Central memory CD8-positive, alpha-beta T cell (primary cell): ENCODE measurements at regions not wholly inside any gene's neighbourhood (a gene's known extent, or its start where the extent isn't known, plus 50 kb on each side); places are given as distances from the start of the nearest gene placed in this dataset.
"Not testable (repeated sequence)": the region's sequence is repeated elsewhere in the genome, so short reads cannot be mapped to it uniquely, and the experiment has no call there.

Source experiments
- ATAC-seq: fragments of 150-1000 bp; cut with Tn5 transposase; replicated peaks from 2 replicates; pipeline ENCODE4 v1.10.0; 2022; ENCODE audit warnings: mild to moderate bottlenecking, moderate FRiP score, moderate number of reproducible peaks; ENCODE audit not compliant: poor library complexity, severe bottlenecking; ENCODE audit errors: extremely low read depth
- DNase-seq, 2 donors: peaks; one replicate each; pipeline ENCODE4 v3.0.0; 2021; ENCODE audit warnings: low spot score in 2 of 2
- H3K27ac Mint-ChIP-seq: one replicate; pipeline ENCODE4 v1.8.0; 2022; ENCODE audit warnings: low read depth, mild to moderate bottlenecking, moderate library complexity, mixed read lengths
- H3K27me3 Mint-ChIP-seq: one replicate; pipeline ENCODE4 v1.8.0; 2022; ENCODE audit warnings: mixed read lengths
- H3K36me3 Mint-ChIP-seq: one replicate; pipeline ENCODE4 v1.8.0; 2022; ENCODE audit warnings: mild to moderate bottlenecking, moderate library complexity, mixed read lengths; ENCODE audit not compliant: insufficient read depth
- H3K4me1 Mint-ChIP-seq: one replicate; pipeline ENCODE4 v1.8.0; 2022; ENCODE audit warnings: mixed read lengths
- H3K4me3 Mint-ChIP-seq: one replicate; pipeline ENCODE4 v1.8.0; 2022; ENCODE audit warnings: mild to moderate bottlenecking, moderate library complexity, mixed read lengths
- H3K9me3 Mint-ChIP-seq: one replicate; pipeline ENCODE4 v1.8.0; 2022; ENCODE audit warnings: mixed read lengths

DNA sequence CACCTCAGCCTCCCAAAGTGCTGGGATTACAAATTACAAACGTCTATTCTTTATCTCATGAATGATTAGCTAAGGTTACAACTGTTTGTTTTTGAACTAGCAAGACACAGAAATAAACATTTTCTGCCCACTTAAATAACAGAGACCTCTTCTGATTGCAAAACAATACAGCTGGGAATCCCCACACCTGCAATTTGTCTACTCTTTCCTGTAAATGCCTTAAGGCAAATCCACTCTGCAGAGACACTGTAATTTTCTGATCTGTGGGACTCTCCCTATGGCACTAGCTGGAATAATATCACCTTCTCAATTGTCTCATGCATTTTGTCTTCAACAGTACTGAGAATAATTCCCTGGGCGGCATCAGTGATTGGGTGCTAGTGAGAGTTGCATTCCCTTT, 149.3 kb upstream of the FAM3C start:
- H3K27ac Mint-ChIP-seq, result peak overlapping the region; percentile 16
- H3K4me3 Mint-ChIP-seq, result no peak overlapping the region
- H3K4me1 Mint-ChIP-seq, result peaks cover 13% of the 10 kb centered on the region
- H3K9me3 Mint-ChIP-seq, result no peaks in the 10 kb centered on the region
- no peaks in the 10 kb centered on the region for H3K36me3 Mint-ChIP-seq
- no peak for ATAC-seq
- H3K27me3 Mint-ChIP-seq, result no peaks in the 10 kb centered on the region
- DNase-seq, result no peak

DNA sequence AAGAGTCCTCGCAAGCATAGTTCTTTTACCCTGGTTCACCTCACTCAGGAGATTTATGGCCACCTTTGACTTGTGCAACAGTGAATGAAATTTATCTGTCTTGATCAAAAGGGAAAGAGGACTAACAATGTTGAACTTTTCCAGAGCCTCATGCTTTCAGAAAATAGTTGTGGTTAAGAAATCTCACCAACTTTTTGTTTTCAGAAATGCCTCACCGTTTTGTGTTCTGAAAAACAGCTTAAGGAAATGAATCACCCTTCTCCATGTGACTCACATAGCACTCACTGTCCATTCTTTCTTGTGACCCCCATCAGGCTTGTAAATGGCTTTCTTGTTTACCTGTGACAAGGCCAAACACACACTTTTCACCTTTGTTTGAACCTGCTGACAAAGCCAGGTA, 148.6 kb upstream of the FAM3C start:
- no peaks in the 10 kb centered on the region for H3K9me3 Mint-ChIP-seq
- no peak overlapping the region for H3K4me3 Mint-ChIP-seq
- H3K27me3 Mint-ChIP-seq, result no peaks in the 10 kb centered on the region
- no peak for ATAC-seq
- H3K36me3 Mint-ChIP-seq, result no peaks in the 10 kb centered on the region
- no peak overlapping the region for H3K27ac Mint-ChIP-seq
- peaks cover 13% of the 10 kb centered on the region for H3K4me1 Mint-ChIP-seq
- DNase-seq, result no peak

DNA sequence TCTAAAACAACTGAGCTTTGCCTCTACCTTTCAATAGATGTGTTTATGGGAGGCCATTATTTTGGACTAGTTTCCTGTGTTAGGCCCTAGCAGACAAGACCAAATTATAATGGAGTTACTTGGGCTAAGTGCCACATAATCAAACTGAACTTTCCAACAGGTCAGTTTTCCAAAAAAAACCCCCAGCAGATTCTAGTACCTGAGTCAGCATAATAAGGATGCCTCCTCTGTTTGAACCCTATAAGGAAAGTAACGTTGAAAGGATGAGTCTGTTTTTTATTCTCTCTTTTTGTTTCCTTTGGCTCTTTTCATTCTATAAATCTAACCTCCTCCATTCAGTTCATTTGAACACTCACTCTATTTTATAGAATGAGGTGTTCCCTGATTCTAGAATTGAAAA, 148.1 kb upstream of the FAM3C start:
- Mint-ChIP-seq H3K4me1 (peaks cover 13% of the 10 kb centered on the region), H3K36me3 (no peaks in the 10 kb centered on the region), H3K27ac (no peak overlapping the region), H3K27me3 (no peaks in the 10 kb centered on the region), H3K4me3 (no peak overlapping the region), H3K9me3 (no peaks in the 10 kb centered on the region)
- no peak for DNase-seq
- no peak for ATAC-seq

DNA sequence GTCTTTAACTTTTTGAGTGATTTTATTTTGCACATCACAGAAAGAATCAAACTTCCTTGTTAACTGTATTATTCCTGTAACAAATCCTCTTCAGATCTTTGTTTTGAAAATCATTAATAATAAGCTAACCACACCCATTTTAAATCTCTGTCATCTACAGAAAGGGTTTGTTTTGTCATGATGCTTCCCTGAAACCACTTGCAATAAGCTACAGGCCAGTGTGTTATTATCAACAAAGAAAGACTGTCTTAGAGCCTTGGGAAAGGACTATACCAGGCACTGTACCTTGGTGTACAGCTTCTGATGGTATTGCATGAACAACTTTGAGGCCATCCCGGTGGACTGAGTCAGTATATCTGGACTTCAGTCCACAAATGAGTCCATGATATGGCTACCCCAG, 145.3 kb upstream of the FAM3C start:
- no peak overlapping the region for H3K4me3 Mint-ChIP-seq
- H3K27ac Mint-ChIP-seq, result no peak overlapping the region
- H3K4me1 Mint-ChIP-seq, result peaks cover 13% of the 10 kb centered on the region
- no peak for ATAC-seq
- no peaks in the 10 kb centered on the region for H3K27me3 Mint-ChIP-seq
- no peak for DNase-seq
- no peaks in the 10 kb centered on the region for H3K36me3 Mint-ChIP-seq
- H3K9me3 Mint-ChIP-seq, result no peaks in the 10 kb centered on the region

DNA sequence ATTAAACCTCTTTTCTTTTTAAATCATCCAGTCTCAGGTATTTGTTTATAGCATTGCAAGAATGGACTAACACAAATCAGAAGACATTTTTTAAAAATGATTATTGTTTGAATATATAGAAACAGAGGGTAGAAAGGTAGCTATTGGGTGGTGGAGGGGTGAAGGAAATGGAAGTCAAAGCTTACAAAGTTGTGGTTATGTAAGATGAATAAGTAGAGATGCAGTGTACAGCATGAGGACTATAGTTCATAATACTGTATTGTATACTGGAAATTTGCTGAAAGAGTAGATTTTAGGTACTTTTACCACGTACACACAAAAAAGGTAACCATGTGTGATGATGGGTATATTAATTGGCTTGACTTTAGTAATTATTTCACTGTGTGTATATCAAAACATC, 144.0 kb upstream of the FAM3C start:
- Mint-ChIP-seq H3K4me1 (peaks cover 10% of the 10 kb centered on the region), H3K36me3 (no peaks in the 10 kb centered on the region), H3K4me3 (no peak overlapping the region), H3K27ac (no peak overlapping the region), H3K27me3 (no peaks in the 10 kb centered on the region), H3K9me3 (no peaks in the 10 kb centered on the region)
- ATAC-seq (no peak), DNase-seq (no peak)

DNA sequence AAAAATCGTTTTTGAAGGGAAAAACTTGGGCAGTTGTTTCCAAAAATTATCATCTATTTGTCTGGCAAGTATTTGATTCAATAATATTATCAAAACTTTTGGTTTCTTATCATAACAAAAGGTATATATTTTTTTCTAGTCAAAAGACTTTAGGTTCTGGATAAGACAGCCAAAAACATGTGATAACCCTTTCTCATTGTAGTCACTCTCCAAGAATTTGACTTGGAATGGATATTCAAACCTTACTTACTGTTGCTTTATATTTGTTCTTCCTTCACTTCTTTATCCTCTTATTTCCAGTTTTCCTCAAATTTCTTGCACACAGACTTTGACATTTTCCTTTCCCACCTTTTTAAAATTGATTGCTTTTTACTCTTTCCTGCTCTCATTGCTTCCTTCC, 140.9 kb upstream of the FAM3C start:
- ATAC-seq (no peak), DNase-seq (no peak)
- Mint-ChIP-seq H3K27me3 (no peaks in the 10 kb centered on the region), H3K9me3 (no peaks in the 10 kb centered on the region), H3K4me3 (no peak overlapping the region), H3K27ac (no peak overlapping the region), H3K4me1 (no peaks in the 10 kb centered on the region), H3K36me3 (no peaks in the 10 kb centered on the region)

DNA sequence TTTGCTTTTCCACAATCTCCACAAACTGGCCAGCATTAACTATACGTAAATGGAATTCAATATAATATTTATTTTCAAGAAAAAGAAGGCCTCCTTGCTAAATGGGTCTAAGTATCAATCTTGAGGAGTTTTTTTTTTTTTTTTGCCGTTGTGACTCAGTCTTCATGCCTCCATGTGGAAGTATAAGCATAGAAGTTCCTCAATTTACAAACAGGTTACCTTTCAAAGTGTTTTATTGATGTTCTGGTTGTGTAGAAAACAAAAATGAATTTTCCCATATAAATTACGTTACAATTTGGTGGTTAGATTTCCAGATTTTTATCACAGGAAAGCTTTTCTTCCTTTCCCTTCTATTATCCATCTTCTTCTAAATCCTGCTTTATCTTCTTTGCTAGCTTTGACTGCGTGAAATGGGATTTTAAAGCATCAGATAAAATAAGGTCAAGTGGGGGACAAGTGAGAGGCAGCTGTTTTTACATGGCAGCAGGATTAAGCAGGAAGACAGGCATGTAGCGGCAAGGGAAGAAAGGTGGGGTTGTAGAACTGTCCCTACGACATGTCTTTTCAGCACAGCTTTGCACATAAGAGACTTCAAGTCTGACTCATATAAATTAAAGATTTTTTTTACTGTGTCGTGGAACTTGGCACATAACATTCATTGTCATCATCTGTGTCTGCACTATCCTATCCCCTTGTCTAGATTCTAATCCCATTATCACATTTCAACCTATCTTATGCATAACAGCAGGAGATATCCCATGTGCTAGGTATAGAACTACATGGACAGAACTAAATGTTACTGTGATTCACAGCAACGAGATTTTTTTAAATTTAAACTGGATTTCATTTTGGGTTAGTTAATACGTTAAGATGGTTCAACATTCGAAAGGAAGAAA, 135.3 kb upstream of the FAM3C start:
- peaks cover 2% of the 10 kb centered on the region for H3K36me3 Mint-ChIP-seq
- H3K4me3 Mint-ChIP-seq, result no peak overlapping the region
- no peaks in the 10 kb centered on the region for H3K9me3 Mint-ChIP-seq
- ATAC-seq (no peak), DNase-seq (no peak)
- peak overlapping the region; percentile 38 for H3K27ac Mint-ChIP-seq
- H3K4me1 Mint-ChIP-seq, result peaks cover 20% of the 10 kb centered on the region
- no peaks in the 10 kb centered on the region for H3K27me3 Mint-ChIP-seq

DNA sequence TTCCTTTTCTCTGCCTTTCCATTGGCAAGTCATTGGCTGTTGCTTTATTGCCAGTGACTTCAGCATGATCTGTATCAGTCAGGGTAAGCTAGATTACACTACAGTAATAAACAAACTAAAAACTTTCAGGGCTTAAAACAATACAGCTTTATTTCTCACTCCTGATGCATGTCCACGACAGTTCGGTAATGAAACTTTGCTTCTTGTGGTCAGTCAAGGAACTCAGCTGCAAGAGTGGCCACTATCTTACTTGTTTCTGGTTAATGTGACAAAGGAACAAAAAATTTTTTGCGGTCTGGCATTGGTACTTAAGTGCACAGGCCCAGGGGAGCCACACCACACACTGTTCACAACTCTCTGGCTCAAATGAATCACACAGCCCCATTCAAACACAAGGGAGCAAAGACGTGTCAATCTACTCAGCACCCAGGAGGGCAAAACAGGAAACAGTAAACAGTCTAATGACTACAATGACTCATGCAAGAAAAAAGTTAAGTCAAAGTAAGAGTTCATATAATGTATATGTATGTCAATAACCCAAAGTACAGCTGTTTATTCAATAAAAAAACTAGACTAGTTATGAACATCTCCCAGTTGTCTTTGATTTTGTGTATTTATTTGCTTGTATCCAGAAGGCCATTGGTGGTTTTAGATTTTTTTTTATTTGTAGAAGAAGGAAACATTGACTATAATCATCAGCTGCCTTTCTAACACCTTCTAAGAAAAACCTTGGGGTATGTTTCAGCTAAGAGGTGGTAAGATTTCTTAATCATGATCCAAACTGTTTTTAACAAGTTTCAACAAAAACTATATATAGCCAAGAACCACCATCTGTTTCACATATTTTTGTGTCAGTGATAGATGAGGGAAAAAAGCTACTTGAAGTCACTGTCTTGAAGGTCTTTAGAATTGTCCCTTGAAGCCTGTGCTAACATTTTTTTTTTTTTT, 134.4 kb upstream of the FAM3C start:
- Mint-ChIP-seq H3K4me1 (peaks cover 20% of the 10 kb centered on the region), H3K9me3 (no peaks in the 10 kb centered on the region), H3K36me3 (peaks cover 2% of the 10 kb centered on the region), H3K4me3 (peak overlapping the region; percentile 28), H3K27ac (peak overlapping the region; percentile 38), H3K27me3 (no peaks in the 10 kb centered on the region)
- ATAC-seq (peak; percentile 98), DNase-seq (peak in 1 of 2 donors; percentile 45)

DNA sequence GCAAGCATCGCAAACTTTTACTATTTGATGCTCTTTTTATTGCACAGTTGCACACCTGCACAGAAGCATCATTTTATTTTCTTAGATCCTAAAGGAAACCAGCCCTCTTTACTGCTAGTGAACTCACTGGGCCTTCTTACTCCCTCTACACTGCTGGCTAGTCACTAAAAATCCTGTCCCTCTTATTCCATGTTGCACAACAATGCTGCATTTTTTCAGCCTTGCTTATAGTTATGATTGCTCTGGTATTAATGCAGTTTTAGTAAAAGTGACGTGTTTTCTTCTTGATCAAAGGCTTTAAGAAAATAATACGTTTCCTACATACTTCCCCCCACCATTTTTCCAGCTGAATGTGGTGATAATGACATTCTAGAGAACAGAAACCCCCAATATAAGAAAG, 132.9 kb upstream of the FAM3C start:
- peaks cover 2% of the 10 kb centered on the region for H3K36me3 Mint-ChIP-seq
- H3K4me1 Mint-ChIP-seq, result peaks cover 20% of the 10 kb centered on the region
- H3K9me3 Mint-ChIP-seq, result no peaks in the 10 kb centered on the region
- H3K4me3 Mint-ChIP-seq, result no peak overlapping the region
- H3K27me3 Mint-ChIP-seq, result no peaks in the 10 kb centered on the region
- ATAC-seq (no peak), DNase-seq (no peak)
- H3K27ac Mint-ChIP-seq, result no peak overlapping the region

DNA sequence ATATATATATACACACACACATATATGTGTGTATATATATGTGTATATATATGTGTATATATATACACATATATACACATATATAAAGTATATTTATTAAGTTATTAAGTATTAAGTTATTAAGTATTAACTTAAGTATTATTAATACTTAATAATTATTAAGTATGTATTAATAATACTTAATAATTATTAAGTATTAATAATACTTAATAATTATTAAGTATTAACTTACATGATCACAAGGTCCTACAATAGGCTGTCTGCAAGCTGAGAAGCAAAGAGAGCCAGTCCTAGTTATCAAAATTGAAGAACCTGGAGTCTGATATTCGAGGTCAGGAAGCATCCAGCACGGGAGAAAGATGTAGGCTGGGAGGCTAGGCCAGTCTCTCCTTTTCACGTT, 130.1 kb upstream of the FAM3C start:
- H3K9me3 Mint-ChIP-seq, H3K36me3 Mint-ChIP-seq, H3K27ac Mint-ChIP-seq, H3K4me3 Mint-ChIP-seq, DNase-seq, H3K27me3 Mint-ChIP-seq, ATAC-seq: not testable (repeated sequence)
- peaks cover 16% of the 10 kb centered on the region for H3K4me1 Mint-ChIP-seq

DNA sequence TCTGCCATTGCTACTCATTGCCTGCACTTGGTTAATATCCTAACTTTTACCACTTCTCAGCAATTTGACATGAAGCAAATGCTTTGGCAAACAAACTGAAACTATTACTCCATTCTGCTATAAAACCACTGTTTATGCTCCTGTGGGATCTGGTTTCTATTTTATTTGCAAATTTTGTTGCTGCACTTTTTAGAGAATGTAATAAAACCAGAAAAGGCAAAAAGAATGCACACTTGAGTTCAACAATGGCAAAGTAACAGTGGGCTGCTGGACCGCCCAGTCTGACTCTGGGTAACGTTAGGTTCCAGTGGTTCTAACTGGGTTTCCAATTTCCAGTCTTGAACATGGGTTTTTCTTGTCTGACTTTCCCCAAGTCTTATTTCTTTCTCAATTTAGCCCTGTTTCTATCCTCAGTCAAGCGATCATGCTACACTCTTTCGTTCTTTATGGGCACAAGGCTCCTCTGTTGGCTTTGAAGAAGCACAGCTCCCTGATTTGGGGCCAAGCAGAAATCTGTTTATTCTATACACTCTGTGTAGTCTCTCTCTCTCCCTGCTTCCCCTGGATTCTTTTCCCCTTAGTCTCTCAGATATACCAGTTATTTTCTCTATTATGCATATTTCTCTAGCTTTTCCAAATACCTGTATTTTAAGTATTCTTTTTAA, 129.2 kb upstream of the FAM3C start:
- peaks cover 8% of the 10 kb centered on the region for H3K4me1 Mint-ChIP-seq
- H3K36me3 Mint-ChIP-seq, result no peaks in the 10 kb centered on the region
- H3K27me3 Mint-ChIP-seq, result no peaks in the 10 kb centered on the region
- H3K4me3 Mint-ChIP-seq, result no peak overlapping the region
- no peaks in the 10 kb centered on the region for H3K9me3 Mint-ChIP-seq
- DNase-seq, result no peak
- no peak overlapping the region for H3K27ac Mint-ChIP-seq
- no peak for ATAC-seq

DNA sequence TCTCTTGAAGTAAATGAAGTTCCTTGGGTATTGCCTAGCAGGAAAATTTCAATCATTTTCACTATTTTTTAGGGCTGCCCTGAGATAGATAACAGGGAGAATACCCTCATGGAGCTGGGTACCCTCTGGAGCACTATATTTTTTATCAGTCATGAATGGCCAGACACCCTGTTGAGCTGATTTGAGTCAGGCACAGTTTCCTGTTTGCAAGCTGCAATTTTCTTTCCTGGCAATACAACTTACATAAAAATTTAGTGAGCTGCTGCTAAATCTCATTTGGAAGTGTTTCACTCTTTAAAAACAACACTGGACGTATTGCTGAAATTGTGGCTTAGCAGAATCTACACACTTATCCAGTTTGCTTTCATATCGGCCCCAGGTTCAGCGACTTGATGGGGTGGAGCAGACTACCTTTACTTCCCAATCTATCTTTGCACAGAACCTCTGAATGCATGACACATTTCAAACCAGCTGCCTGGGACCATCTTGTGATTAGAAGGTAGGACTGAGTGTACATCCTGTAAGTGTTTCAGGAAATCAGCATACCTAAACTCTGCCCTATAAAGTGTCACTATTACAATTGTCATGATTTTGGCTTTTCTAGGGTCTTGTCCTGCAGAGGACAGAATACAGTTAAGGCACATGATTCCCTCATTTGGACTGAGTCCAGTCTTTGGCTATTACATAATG, 125.7 kb upstream of the FAM3C start:
- Mint-ChIP-seq H3K4me3 (no peak overlapping the region), H3K27ac (no peak overlapping the region), H3K9me3 (no peaks in the 10 kb centered on the region), H3K36me3 (no peaks in the 10 kb centered on the region), H3K4me1 (no peaks in the 10 kb centered on the region), H3K27me3 (no peaks in the 10 kb centered on the region)
- ATAC-seq, result no peak
- no peak for DNase-seq
